ENCODE measurements at regions not wholly inside any gene's neighbourhood (a gene's known extent, or its start where the extent isn't known, plus 50 kb on each side); places are given as distances from the start of the nearest gene placed in this dataset.
"Not testable (repeated sequence)": the region's sequence is repeated elsewhere in the genome, so short reads cannot be mapped to it uniquely, and the experiment has no call there.

DNA sequence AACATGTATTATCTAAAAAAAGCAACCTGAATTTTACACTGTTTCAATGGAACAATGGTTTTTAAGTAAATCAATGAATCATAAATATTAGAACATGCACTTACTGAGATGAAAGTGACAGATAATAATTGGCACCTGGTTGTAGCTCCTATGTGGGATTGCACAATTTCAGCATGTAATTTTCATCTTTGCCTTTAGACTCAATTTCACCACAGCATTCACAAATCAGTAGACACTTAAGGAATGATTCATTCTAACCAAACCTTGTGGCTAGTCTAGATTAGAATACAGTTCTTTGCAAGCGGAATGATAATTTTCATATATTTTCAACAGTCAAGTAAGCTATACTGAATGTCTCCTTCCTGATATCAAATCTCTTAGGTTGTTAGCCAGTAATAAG, 853.4 kb downstream of the KCNT2 start:
- no peak for DNase-seq (ENCODE audit: low spot score)

DNA sequence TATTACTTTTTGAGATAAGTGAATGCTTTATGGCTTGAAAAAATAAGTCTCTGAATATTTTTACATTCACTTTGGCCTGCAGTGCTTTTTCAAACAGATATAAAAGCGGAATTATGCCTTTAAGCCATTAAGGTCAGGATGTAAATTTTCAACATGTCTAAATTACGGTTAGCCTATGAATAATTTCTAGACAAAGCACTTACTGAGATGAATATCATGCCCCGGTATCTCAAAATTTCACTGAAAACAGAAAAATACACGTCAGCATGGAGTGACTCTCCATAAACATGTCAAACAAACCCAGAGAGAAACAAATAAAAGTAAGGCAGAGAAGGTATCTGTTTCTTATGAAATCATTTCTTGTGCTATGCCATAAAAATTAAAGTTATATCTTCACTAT, 853.9 kb downstream of the KCNT2 start:
- no peak for DNase-seq (ENCODE audit: low spot score)

DNA sequence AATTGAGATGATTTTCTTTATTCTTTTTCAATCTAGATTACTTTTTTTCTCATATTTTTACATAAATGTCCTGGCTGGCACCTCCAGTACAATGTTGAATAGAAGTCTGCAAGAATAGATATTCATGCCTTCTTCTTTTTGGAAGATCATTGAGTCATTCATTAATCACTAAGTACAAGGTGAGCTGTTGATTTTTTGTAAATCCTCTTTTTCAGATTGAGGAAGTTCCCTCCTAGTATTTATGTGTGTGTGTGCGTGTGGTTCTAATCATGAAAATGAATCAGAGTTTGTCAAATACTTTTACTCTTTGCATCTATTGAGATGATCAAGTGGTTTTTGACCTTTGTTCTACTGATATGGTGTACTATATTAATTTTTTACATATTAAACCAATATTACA, 859.3 kb downstream of the KCNT2 start:
- DNase-seq (ENCODE audit: low spot score), result no peak

DNA sequence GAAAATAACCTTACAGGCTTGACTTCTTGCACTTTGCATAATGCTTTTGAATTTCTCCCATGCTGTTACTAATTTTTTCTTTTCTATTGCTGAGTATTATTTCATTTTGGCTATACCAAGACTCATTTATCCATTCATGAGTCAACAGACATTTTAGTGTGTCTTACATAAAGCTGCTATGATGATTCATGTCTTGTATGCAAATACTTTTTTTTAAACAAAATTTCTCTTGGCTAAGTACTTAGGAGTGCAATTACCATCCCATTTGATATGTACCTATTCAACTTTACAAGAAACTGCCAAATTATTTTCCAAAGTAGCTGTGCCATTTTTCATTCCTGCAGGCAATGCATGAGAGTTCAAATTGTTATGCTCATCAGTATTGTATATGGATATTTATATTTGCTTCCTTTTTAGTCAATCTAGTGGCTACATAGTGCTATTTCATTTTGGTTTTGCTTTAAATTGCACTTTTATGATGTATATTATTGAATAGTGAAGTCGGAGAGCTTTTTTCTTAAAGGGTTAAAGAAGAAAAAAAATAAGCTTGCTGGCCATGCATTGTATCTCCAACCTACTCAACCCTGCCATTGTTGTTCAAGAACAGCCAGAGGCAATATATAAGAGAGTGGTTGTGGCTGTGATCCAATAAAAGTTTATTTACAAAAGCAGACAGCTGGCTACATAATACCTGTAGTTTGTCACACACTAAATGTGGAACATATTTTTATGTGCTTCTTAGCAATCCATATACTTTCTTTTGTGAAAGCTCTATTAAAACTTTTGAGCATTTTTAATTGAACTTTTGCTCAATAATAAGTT, 862.8 kb downstream of the KCNT2 start:
- DNase-seq (ENCODE audit: low spot score), result no peak

DNA sequence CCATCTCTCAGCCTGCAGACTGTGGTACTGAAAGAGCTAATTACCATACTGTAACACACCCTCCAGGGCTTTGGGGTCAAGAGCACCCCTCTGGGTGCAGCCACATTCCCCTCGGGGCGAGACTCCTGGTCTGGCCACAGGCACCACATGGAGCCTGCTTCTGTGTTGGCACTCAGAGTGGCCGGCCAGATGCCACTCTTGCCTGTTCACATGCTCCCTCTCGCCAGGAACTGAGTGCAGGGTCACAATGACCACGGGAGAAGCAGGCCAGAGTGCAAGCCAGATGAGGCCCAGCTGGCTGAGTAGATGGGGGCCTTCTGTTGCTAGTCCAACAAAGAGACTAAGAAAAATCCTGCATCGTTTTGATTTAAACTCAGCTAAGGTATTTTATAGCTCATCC, 864.0 kb downstream of the KCNT2 start:
- no peak for DNase-seq (ENCODE audit: low spot score)

DNA sequence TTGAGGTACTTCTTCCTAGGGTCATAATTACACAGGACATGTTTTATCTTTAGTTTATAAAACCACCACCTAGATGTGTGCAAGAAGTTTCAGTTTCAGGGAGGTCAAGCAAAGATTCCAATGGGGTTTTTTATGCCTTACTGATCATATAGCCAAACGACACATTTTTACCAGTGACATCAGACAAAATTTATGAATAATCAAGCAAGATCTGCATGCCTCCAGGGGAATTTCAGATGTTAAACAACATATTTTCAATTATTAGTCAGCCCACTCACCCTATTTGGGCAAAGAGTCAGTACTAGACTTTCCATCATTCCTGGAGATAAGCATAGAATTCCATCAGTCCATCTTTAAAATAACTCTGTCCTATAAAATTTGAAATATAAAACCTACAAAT, 867.4 kb downstream of the KCNT2 start:
- DNase-seq (ENCODE audit: low spot score), result no peak

DNA sequence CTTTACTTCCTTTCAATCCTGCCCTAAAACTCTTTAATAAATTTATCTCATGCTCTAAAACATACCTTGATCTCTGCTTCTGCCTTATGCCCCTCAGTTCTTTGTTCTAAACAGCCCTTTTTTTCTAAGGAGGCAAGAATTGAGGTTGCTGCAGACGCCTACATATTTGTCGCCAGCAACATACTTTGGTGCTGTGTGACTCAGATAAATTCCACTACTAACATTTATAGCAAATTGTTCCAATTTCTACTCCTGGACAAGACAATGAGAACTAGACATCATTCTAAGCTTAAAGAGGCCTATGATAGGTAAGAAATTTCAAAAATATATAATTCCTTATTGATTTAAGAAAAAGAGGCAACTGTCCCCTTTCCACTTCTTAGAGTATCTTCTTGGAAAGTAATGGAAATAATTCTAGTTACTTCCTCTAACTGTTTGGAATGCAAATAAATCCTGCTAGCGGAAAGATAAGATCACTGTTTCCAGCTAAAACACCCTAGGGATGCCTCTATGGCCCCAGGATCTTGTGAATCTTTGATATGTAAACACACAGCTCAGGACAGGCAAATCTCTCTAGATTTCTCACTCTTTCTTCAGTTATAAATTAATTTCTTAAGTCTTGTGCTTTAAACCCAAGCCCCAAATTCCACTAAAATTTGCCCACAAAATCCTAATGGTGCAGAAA, 869.1 kb downstream of the KCNT2 start:
- no peak for DNase-seq (ENCODE audit: low spot score)

DNA sequence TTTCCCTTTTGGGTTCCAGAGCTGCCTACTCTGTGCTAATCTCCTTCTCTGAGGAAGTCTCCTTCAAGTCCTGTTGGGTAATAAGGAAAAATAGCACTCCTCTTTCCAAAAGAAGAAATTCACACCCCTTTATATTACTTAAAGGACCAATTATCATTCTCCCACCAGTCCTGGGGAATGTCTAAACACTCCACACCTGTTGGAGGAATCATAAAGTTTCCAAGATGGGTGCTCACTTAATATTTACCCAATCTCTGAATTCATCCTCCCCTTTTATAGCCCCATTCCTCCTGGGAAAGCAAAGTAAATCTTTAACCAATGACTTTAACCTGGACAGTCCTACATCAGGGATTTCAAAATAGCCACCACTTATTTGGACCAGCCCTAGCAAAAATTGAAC, 873.1 kb downstream of the KCNT2 start:
- no peak for DNase-seq (ENCODE audit: low spot score)

DNA sequence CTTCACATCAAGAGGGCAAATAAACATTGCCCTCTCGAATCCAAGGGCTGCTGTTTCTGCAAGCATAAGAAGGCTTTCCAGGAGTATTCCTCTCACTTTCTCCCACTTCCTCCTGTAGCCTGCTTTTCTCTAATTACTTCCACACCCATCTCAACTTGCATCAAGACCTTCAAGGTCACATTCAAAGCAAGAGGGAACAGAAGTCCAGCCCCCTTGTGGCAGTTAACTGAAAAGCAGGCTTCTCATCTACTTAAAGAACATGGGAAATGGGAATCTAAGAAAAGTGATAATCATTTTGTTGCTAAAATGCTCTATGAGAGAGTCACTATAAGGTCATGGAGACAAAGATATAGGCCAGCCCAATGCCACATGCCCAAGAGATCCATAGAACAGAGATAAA, 874.4 kb downstream of the KCNT2 start:
- no peak for DNase-seq (ENCODE audit: low spot score)

DNA sequence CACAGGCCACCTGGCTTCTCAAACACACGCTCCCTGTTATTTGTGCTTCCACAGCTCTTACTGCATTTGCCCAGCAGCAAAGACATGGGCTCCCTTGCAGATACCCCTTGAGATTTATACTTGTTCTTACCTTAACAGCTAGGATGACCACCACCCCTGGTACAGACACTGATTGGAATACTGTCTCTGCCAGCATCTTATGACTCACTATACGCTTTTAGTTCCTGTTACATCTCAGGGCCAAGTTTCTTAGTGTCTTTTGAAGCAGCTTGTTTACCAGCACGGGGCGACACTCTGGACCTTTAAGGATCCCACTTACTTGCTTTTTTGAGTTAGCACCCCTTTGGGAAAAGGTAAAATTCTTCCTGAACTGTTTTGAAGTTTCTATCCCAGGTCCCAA, 874.8 kb downstream of the KCNT2 start:
- DNase-seq (ENCODE audit: low spot score), result no peak

DNA sequence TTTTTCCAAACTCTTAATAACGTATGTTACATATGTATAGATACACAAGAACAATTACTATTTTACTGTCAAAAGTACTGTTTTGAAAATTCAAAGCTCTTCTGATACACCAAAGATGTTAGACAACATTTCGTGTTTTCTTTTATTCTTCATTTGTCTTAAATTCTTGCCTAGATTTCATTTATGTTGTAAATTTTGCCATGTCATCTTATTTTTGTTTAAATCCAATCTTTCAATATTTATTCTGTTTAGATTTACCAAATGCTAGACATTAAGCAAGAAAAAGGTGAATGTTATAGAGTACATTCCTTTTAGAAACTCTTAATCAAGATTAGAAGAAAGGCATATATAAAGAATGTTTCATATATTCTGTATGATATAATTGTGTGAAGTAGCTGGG, 876.9 kb downstream of the KCNT2 start:
- DNase-seq (ENCODE audit: low spot score), result no peak

DNA sequence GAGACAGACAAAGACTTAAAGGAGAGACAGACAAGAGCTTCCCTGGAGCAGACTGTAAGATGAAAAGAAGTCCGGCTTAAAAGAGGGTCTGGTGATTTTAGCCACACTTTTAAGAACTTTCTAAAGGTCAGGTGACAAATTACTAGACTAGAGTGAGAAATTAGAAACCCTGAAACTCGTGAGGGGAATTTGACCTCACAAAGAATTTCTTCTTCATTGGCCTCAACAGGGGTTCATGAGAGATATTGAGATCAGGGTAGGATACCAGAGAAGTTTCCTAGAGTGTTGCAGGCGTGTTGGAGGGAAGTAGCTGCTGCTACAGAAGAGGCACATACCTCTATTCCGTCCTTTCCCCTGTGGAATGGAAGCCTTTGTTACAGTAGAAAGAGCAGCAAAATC, 884.4 kb downstream of the KCNT2 start:
- DNase-seq (ENCODE audit: low spot score), result no peak

DNA sequence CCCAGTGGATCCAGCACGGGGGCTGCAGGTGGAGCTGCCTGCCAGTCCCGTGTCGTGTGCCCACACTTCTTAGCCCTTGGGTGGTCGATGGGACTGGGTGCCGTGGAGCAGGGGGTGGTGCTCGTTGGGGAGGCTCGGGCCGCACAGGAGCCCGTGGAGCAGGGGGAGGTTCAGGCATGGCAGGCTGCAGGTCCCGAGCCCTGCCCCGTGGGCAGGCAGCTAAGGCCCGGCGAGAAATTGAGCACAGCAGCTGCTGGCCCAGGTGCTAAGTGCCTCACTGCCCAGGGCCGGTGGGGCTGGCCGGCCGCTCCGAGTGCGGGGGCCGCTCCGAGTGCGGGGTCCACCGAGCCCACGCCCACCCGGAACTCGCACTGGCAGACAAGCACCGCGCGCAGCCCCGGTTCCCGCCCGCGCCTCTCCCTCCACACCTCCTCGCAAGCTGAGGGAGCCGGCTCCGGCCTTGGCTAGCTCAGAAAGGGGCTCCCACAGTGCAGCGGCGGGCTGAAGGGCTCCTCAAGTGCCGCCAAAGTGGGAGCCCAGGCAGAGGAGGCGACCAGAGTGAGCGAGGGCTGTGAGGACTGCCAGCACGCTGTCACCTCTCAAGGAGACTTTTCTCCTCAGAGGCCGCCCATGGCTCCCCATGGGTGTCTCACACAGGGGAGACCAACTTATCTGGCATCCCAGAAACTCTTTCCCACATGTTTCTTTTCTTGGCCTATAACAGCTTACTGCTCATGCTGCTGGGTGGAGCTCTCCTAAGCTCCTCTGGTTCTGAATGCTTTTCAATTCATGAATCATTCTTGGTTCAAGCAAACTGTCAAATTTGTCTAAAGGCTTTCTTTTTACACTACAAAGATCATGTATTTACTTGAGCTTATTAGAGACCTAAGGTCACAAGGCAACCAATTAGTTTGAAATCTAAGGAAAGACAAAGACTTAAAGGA, 885.1 kb downstream of the KCNT2 start:
- not testable (repeated sequence) for DNase-seq (ENCODE audit: low spot score)

DNA sequence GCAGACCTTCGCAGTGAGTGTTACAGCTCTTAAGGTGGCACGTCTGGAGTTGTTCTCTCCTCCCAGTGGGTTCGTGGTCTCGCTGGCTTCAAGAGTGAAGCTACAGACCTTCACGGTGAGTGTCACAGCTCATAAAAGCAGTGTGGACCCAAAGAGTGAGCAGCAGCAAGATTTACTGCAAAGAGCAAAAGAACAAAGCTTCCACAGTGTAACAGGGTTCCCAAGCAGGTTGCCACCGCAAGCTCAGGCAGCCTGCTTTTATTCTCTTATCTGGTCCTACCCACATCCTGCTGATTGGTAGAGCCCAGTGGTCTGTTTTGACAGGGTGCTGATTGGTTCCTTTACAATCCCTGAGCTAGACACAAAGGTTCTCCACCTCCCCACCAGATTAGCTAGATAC, 886.1 kb downstream of the KCNT2 start:
- not testable (repeated sequence) for DNase-seq (ENCODE audit: low spot score)

DNA sequence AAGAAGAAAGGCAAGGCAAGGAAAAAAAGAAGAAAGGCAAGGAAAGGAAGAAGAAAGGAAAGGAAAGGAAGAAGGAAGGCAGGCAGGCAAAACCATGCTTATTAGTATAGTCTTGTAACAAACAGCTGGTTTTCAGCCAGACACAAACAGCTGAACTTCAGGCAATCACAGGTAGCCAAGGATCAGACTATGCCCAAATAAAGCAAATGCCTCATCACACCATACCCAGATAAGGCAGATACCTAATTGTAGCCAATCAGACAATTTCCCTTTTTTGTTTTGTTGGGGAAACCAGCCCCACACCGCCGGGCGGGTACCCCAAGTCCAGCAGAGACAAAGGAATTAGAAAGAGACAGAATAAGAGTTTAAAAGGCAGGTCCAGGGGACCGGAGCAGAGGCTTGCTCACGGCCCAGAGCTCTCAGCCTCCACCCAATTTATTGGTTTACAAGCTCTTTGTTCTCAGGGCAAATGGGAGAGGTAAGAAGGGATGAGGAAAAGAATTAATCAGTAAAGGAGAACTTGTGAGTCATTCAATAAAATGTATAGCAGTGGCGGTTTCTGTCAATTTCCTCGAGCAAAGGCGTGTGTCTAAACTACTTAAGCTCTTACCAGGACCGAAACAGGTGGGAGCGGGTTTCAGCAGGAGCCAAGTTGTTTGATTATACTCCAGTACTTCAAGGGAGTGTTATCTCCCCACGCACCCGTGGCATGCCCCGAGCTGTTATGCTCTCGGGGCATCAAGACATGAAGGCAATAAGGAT, 886.8 kb downstream of the KCNT2 start:
- no peak for DNase-seq (ENCODE audit: low spot score)

DNA sequence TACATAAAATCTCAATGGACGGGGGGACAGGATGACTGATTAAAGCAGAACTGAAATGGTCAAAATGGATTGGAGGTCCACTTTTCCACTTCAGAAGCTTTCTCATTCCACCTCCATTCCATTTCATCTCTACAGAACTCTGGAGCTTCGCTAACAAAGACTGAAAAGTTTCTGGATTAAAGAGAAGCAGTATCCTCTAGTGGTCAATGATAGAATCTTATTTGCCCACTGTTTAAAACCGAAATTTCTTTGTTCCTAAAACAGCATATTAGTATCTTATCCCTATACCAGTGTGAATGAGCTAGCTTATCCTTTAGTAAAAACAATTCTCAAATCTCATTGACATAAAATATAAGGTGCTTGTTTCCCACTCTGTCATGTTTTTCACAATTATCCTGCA, 890.6 kb downstream of the KCNT2 start:
- no peak for DNase-seq (ENCODE audit: low spot score)

DNA sequence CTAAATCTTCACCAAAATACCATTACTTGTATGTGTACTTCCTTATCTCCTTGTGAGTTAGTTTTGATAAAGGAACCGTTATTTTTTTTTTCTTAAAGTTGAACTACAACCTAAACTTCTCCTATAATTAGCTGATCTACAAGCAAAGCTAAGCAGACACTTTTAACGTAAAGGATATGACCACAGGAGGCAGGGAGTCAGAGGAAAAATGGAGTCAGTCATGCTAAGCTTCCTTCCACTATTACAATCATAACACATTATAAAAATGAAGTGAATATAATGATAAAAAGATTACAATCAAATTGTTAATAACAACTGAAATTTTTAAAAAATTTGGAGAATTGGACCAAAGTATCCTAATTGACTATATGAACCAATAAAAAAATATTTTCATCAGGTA, 892.6 kb downstream of the KCNT2 start:
- DNase-seq (ENCODE audit: low spot score), result no peak

DNA sequence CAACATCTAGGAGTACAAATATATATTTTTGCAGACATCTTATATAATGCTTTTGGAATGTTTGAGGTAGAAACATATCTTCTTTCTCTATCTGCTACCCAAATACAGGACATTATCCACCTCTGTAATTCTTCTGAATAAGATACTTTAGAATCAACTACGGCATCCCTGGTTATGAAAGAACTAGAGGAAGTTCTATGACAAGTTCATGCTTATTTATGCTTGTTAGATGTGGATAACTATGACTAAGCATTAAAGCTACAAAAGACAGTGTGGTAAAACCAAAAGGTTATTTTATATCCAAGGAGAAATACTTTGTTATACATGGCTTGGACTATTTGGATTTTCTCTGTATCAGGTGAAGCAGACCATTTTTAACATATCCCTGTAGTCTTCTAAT, 894.0 kb downstream of the KCNT2 start:
- no peak for DNase-seq (ENCODE audit: low spot score)

DNA sequence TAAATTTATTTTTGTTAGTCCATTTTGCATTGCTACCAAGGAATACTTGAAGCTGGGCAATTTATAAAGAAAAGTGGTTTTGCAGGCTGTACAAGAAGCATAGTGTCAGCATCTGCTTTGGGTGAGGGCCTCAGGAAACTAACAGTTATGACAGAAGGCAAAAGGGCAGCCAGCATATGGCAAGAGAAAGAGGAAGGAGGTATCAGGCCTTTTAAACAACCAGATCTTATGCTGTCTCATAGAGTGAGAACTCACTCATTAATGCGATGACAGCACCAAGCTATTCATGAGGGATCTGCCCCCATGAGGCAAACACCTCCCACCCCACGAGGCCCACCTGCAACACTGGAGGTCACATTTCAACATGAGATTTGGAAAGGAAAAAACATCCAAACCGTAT, 898.4 kb downstream of the KCNT2 start:
- DNase-seq (ENCODE audit: low spot score), result no peak

DNA sequence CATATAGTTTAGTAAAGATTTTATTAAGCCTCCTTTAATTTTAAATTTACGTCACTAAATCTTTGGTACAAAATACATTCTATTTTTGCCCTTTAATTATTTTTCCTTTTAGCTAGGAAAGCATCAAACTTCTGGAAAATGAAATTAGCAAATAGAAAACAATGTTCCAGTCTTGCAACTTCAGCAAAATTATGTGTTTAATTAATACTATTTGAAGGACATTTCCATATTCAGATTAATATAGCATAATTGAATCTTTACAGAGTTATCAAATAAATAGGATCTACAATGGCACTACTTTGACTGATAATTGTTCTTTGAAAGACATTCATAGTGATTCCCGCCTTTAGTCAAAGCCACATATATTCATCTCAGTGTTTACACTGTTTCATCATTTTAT, 904.2 kb downstream of the KCNT2 start:
- no peak for DNase-seq (ENCODE audit: low spot score)

DNA sequence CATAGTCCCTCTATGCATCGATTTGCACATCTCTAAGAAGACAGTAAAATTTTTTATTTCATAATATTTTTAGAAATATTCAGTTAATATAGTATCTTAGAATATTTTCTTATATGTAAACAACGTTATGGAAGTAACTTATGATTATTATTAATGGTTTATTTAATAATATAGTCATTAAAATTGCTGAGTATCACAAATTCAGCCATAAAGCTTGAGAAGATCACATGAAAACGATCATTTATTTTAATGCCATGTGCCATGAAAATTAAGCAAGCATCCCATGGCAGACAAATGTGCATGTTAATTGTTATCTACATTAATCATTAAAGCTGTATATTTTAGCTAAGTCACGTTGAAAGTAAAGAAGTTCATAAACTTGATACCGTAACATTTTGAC, 907.1 kb downstream of the KCNT2 start:
- no peak for DNase-seq (ENCODE audit: low spot score)

DNA sequence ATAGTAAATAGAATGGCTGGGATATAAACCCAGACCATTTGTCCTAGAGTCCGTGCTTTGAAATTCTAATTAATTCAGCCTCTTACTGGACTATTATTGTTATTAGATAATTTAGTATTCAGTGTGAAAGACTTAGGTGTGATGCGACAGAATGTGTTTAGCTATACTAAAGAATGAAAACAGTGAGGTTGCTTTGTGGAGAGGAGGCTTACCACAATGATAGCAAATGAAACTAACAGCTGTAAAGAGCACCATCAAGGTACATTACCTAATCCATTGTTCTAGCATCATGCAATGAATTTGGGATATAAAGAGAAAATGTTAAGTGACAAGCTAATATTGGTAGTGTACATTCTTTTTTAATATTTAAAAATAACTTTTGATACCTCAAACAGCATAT, 911.1 kb downstream of the KCNT2 start:
- no peak for DNase-seq (ENCODE audit: low spot score)
